ENCODE measurements at regions not wholly inside any gene's neighbourhood (a gene's known extent, or its start where the extent isn't known, plus 50 kb on each side); places are given as distances from the start of the nearest gene placed in this dataset.
"Not testable (repeated sequence)": the region's sequence is repeated elsewhere in the genome, so short reads cannot be mapped to it uniquely, and the experiment has no call there.

DNA sequence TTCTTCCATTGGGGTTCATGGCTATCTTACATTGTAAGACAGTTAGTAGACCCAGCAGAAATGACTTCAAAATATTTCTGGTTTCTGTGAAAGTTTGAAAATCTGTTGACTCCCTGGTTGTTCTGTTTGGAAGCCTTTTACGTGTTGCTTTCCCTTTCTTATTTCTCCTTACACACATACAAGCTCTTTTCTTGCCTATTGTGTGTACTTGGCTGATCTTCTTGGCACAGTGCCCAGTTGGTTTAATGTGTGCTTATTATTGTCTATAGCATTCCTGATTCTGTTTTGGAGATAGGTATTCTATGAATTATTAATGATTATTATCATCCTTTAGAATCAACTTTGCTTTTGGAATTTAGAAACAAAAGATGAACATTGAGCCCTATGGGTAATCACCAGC is 1995.0 kb downstream of the FOXD4L5 start:
- not testable (repeated sequence) for TF ChIP-seq CTCF (IDR thresholded peaks at IDR 0.05 in 4 of 5, conservative IDR thresholded peaks at IDR 0.05 in 1 of 5); POLR2A (IDR thresholded peaks at IDR 0.05)
